ENCODE measurements at regions not wholly inside any gene's neighbourhood (a gene's known extent, or its start where the extent isn't known, plus 50 kb on each side); places are given as distances from the start of the nearest gene placed in this dataset.

- DNase-seq (ENCODE audit: low read depth, low spot score) = no peak
Observed at GRCh38 chr1:184919892-184920291, 54.4 kb downstream of the NIBAN1 start.

GRCh38 chr1:184915463-184916090 is 58.7 kb downstream of the NIBAN1 start:
- DNase-seq (ENCODE audit: low read depth, low spot score) = peak; percentile 5

GRCh38 chr1:184914149-184914548 is 60.2 kb downstream of the NIBAN1 start:
- DNase-seq (ENCODE audit: low read depth, low spot score) = no peak

GRCh38 chr1:184912392-184912791 is 61.9 kb downstream of the NIBAN1 start:
- no peak for DNase-seq (ENCODE audit: low read depth, low spot score)

- DNase-seq (ENCODE audit: low read depth, low spot score) = no peak
Observed at GRCh38 chr1:184911830-184912229, 62.5 kb downstream of the NIBAN1 start.

GRCh38 chr1:184911103-184911745 is 63.1 kb downstream of the NIBAN1 start:
- DNase-seq (ENCODE audit: low read depth, low spot score) = no peak

- DNase-seq (ENCODE audit: low read depth, low spot score) = no peak
Observed at GRCh38 chr1:184910691-184911091, 63.6 kb downstream of the NIBAN1 start.

GRCh38 chr1:184910005-184910404 is 64.3 kb downstream of the NIBAN1 start:
- DNase-seq (ENCODE audit: low read depth, low spot score) = no peak

GRCh38 chr1:184909019-184909418 is 65.3 kb downstream of the NIBAN1 start:
- no peak for DNase-seq (ENCODE audit: low read depth, low spot score)

- DNase-seq (ENCODE audit: low read depth, low spot score) = no peak
Observed at GRCh38 chr1:184908506-184908905, 65.8 kb downstream of the NIBAN1 start.

- no peak for DNase-seq (ENCODE audit: low read depth, low spot score)
Observed at GRCh38 chr1:184907500-184907899, 66.8 kb downstream of the NIBAN1 start.

GRCh38 chr1:184906761-184907160 is 67.5 kb downstream of the NIBAN1 start:
- DNase-seq (ENCODE audit: low read depth, low spot score) = no peak

GRCh38 chr1:184905601-184906322 is 68.5 kb downstream of the NIBAN1 start:
- DNase-seq (ENCODE audit: low read depth, low spot score) = no peak

- no peak for DNase-seq (ENCODE audit: low read depth, low spot score)
Observed at GRCh38 chr1:184903111-184903692, 71.1 kb downstream of the NIBAN1 start.

- no peak for DNase-seq (ENCODE audit: low read depth, low spot score)
Observed at GRCh38 chr1:184900507-184900906, 73.8 kb downstream of the NIBAN1 start.

- DNase-seq (ENCODE audit: low read depth, low spot score) = no peak
Observed at GRCh38 chr1:184896000-184896399, 78.3 kb downstream of the NIBAN1 start.

GRCh38 chr1:184895086-184895485 is 79.2 kb downstream of the NIBAN1 start:
- DNase-seq (ENCODE audit: low read depth, low spot score) = no peak

GRCh38 chr1:184893695-184894094 is 80.6 kb downstream of the NIBAN1 start:
- no peak for DNase-seq (ENCODE audit: low read depth, low spot score)

- no peak for DNase-seq (ENCODE audit: low read depth, low spot score)
Observed at GRCh38 chr1:184892116-184892515, 82.2 kb downstream of the NIBAN1 start.

GRCh38 chr1:184891440-184891839 is 82.9 kb downstream of the NIBAN1 start:
- no peak for DNase-seq (ENCODE audit: low read depth, low spot score)

GRCh38 chr1:184890539-184890973 is 83.8 kb downstream of the NIBAN1 start:
- no peak for DNase-seq (ENCODE audit: low read depth, low spot score)

- DNase-seq (ENCODE audit: low read depth, low spot score) = no peak
Observed at GRCh38 chr1:184889902-184890301, 84.4 kb downstream of the NIBAN1 start.

Data from pulmonary artery endothelial cell (primary cell).